A673 (cell line): ENCODE measurements at regions not wholly inside any gene's neighbourhood (a gene's known extent, or its start where the extent isn't known, plus 50 kb on each side); places are given as distances from the start of the nearest gene placed in this dataset.

ENCODE experiments used
- BruUV-seq: library from RNA; stranded (reverse); fragments of 400-500 nt; replicated peaks from 2 replicates; lab custom pipeline; 2021; lab: Mats Ljungman, UMichigan
- CTCF ChIA-PET: fragments of 300-600 bp; sonication (Branson Sonifier 250); formaldehyde crosslinking; loops from one replicate; lab custom pipeline; 2022; ENCODE audit warnings: antibody characterized with exemption; lab: Charles Lee
- POLR2A ChIA-PET: fragments of 300-600 bp; sonication (Branson Sonifier 250); formaldehyde crosslinking; loops from one replicate; lab custom pipeline; 2022; ENCODE audit warnings: antibody characterized with exemption; ENCODE audit not compliant: low non-redundant PET; lab: Charles Lee
- DNase-seq: peaks from one replicate; pipeline ENCODE4 v3.0.0-alpha.2; 2015; ENCODE audit warnings: low spot score
- H3K27ac ChIP-seq: fragments of 200-600 bp; sonication (generic); 2 replicates; pipeline ENCODE4 v1.5.1; 2016; ENCODE audit warnings: mixed run types, low read depth, mild to moderate bottlenecking, mixed read lengths, antibody characterized with exemption, low read length; ENCODE audit not compliant: poor library complexity, severe bottlenecking
- H3K27me3 ChIP-seq: fragments of 200-600 bp; sonication (generic); replicated peaks from 2 replicates; pipeline ENCODE4 v1.6.1; 2017; ENCODE audit warnings: mixed run types, low read depth, mild to moderate bottlenecking, mixed read lengths, antibody characterized with exemption, low read length; ENCODE audit not compliant: insufficient read depth, poor library complexity
- H3K36me3 ChIP-seq: fragments of 200-600 bp; sonication (generic); 2 replicates; pipeline ENCODE4 v1.6.1; 2016; ENCODE audit warnings: mixed run types, mild to moderate bottlenecking, mixed read lengths, antibody characterized with exemption, low read length; ENCODE audit not compliant: insufficient read depth, poor library complexity, severe bottlenecking
- H3K4me1 ChIP-seq: fragments of 200-600 bp; sonication (generic); 2 replicates; pipeline ENCODE4 v1.6.1; 2017; ENCODE audit warnings: mixed run types, mild to moderate bottlenecking, mixed read lengths, antibody characterized with exemption, low read length; ENCODE audit not compliant: insufficient read depth, poor library complexity, severe bottlenecking
- H3K4me3 ChIP-seq: fragments of 200-600 bp; sonication (generic); 2 replicates; pipeline ENCODE4 v1.5.1; 2016; ENCODE audit warnings: low read depth, mixed run types, mild to moderate bottlenecking, mixed read lengths, low read length; ENCODE audit not compliant: poor library complexity, severe bottlenecking
- H3K9me3 ChIP-seq: fragments of 200-600 bp; sonication (generic); 2 replicates; pipeline ENCODE4 v1.6.1; 2016; ENCODE audit warnings: mixed run types, low read depth, mild to moderate bottlenecking, mixed read lengths, antibody characterized with exemption, low read length; ENCODE audit not compliant: poor library complexity, severe bottlenecking
- EZH2 ChIP-seq: fragments of 200-600 bp; sonication (generic); IDR thresholded peaks from 2 replicates; pipeline ENCODE4 v1.6.1; 2017; ENCODE audit warnings: borderline replicate concordance, low read depth, mild to moderate bottlenecking, mixed read lengths, antibody characterized with exemption, low read length; ENCODE audit not compliant: poor library complexity, severe bottlenecking
- intact Hi-C: fragments of 100-400 bp; cut with micrococcal nuclease; formaldehyde crosslinking; loops from one replicate; pipeline ENCODE4 v1.10.0; 2022; ENCODE audit not compliant: unreplicated experiment
- TF ChIP-seq, protein P1 (sequence below): fragments of 300-800, 200-600 bp; sonication (generic); conservative IDR thresholded peaks from 2 replicates; pipeline ENCODE4 v1.5.1; 2017; ENCODE audit warnings: low read depth, mild to moderate bottlenecking, antibody characterized with exemption, low read length, moderate library complexity, mixed read lengths

DNA sequence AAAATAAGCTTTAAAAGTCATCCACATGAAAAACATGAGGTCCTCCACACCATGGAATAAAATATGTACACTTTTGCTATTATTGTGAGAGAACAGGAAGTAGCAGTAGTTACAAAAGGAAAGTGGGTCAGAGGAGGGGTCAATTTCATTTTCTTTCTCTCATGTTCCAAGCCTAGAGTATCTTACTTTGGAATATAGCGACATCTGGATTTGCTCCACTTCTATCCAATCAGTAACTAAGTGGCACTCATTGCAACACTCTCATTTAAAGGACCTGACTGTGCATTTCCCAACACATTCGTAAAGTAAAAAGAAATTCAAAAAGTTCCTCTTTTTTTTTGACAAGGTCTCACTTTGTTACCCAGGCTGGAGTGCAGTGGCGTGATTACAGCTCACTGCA is 637.3 kb downstream of the TUSC7 start:
- Histone ChIP-seq H3K4me1 (peaks cover 6% of the 10 kb centered on the region), H3K9me3 (no peaks in the 10 kb centered on the region), H3K4me3 (no peak overlapping the region), H3K27me3 (no peaks in the 10 kb centered on the region), H3K36me3 (no peaks in the 10 kb centered on the region), H3K27ac (no peak overlapping the region)
- intact Hi-C loops: no loop called here
- TF ChIP-seq, protein P1, sequence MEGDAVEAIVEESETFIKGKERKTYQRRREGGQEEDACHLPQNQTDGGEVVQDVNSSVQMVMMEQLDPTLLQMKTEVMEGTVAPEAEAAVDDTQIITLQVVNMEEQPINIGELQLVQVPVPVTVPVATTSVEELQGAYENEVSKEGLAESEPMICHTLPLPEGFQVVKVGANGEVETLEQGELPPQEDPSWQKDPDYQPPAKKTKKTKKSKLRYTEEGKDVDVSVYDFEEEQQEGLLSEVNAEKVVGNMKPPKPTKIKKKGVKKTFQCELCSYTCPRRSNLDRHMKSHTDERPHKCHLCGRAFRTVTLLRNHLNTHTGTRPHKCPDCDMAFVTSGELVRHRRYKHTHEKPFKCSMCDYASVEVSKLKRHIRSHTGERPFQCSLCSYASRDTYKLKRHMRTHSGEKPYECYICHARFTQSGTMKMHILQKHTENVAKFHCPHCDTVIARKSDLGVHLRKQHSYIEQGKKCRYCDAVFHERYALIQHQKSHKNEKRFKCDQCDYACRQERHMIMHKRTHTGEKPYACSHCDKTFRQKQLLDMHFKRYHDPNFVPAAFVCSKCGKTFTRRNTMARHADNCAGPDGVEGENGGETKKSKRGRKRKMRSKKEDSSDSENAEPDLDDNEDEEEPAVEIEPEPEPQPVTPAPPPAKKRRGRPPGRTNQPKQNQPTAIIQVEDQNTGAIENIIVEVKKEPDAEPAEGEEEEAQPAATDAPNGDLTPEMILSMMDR: no peak
- no peak for TF ChIP-seq EZH2
- POLR2A ChIA-PET: no interaction called here
- BruUV-seq: no TSS peak
- peak; percentile 18 for DNase-seq
- CTCF ChIA-PET: interaction anchor here (1.4 kb wide), 1 partner anchor 576 kb away, joined by 5 read pairs; no protein-coding TSS in a partner anchor

DNA sequence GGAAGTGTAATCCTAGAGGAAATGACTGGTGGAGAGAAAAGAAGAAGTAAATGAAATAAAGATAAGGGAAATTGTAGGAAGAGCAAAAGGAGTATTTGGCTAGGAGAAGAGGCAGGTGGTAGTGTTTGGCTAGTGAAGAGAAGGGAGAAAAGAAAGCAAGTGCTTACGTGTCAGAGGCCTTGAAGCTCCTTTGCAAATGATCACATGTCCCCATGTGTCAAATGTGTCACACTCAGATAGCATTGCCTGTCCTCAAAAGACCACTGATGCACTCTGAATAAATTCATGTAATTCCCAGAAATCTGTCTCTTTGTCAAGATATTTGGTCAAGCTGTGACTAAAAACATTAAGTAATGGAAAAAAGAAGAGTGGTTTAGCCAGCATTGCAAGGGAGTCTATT is 639.3 kb downstream of the TUSC7 start:
- CTCF ChIA-PET: no interaction called here
- Histone ChIP-seq H3K27ac (no peak overlapping the region), H3K4me3 (no peak overlapping the region), H3K4me1 (peaks cover 6% of the 10 kb centered on the region), H3K9me3 (no peaks in the 10 kb centered on the region), H3K27me3 (no peaks in the 10 kb centered on the region), H3K36me3 (no peaks in the 10 kb centered on the region)
- POLR2A ChIA-PET: no interaction called here
- TF ChIP-seq, protein P1: no peak
- no peak for TF ChIP-seq EZH2
- intact Hi-C loops: no loop called here
- no TSS peak for BruUV-seq
- no peak for DNase-seq

DNA sequence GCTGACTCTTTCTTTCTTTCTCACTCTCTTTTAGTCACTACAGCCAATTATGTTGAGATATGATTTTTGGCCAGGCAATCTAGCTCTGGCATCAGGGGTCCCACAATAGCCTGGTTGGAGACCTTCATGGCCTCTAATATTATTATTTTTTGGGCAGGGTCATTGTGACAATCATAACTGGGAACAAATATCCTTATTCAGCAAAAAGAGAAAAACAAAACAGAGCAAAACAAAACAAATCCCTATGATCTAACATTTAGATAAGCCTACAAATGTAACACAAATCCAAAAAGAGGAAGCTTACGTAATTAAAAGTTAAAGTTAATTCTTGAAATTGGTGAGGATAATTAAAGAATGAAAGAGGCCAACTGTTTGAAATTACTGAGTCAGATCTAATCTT is 640.0 kb downstream of the TUSC7 start:
- no peaks in the 10 kb centered on the region for H3K9me3 ChIP-seq
- intact Hi-C loops: no loop called here
- H3K27me3 ChIP-seq: no peaks in the 10 kb centered on the region
- no peaks in the 10 kb centered on the region for H3K36me3 ChIP-seq
- H3K4me3 ChIP-seq: no peak overlapping the region
- no peak for TF ChIP-seq EZH2
- TF ChIP-seq, protein P1: no peak
- no TSS peak for BruUV-seq
- CTCF ChIA-PET: no interaction called here
- no peak for DNase-seq
- H3K4me1 ChIP-seq: peaks cover 6% of the 10 kb centered on the region
- POLR2A ChIA-PET: no interaction called here
- H3K27ac ChIP-seq: no peak overlapping the region
